Activated T-cell treated with anti-CD3 and anti-CD28 coated beads, Interleukin-2, amount 50 U/mL, for 4 hours (primary cell): ENCODE measurements at regions not wholly inside any gene's neighbourhood (a gene's known extent, or its start where the extent isn't known, plus 50 kb on each side); places are given as distances from the start of the nearest gene placed in this dataset.

Experiments used
- ATAC-seq, 2 donors: fragments of 200-7000 bp; cut with Tn5 transposase; one replicate each; pipeline ENCODE4 v1.10.0; 2021
- DNase-seq: peaks from one replicate; pipeline ENCODE4 v3.0.0-alpha.2; 2020
- H3K27me3 Mint-ChIP-seq: one replicate; pipeline ENCODE4 v1.8.0; 2021; ENCODE audit warnings: low read depth, mixed read lengths
- H3K36me3 Mint-ChIP-seq: one replicate; pipeline ENCODE4 v1.8.0; 2022; ENCODE audit warnings: mixed read lengths; ENCODE audit not compliant: insufficient read depth
- H3K4me1 Mint-ChIP-seq: one replicate; pipeline ENCODE4 v1.8.0; 2021; ENCODE audit warnings: low read depth, mixed read lengths
- H3K4me3 Mint-ChIP-seq: one replicate; pipeline ENCODE4 v1.8.0; 2021; ENCODE audit warnings: mild to moderate bottlenecking, moderate library complexity, mixed read lengths
- H3K9me3 Mint-ChIP-seq: one replicate; pipeline ENCODE4 v1.8.0; 2021; ENCODE audit warnings: mixed read lengths

GRCh38 chr6:154591234-154591633 lies 80.7 kb upstream of the CNKSR3 start:
- Mint-ChIP-seq H3K4me1 (no peaks in the 10 kb centered on the region), H3K36me3 (no peaks in the 10 kb centered on the region), H3K27me3 (no peaks in the 10 kb centered on the region), H3K4me3 (no peak overlapping the region), H3K9me3 (no peaks in the 10 kb centered on the region)
- ATAC-seq, result no peak
- DNase-seq, result no peak

- Mint-ChIP-seq H3K9me3 (no peaks in the 10 kb centered on the region), H3K27me3 (no peaks in the 10 kb centered on the region), H3K4me3 (no peak overlapping the region), H3K36me3 (no peaks in the 10 kb centered on the region), H3K4me1 (no peaks in the 10 kb centered on the region)
- DNase-seq (no peak), ATAC-seq (no peak)
These were observed 81.8 kb upstream of the CNKSR3 start for GRCh38 chr6:154592199-154592860.

GRCh38 chr6:154593122-154593521 lies 82.6 kb upstream of the CNKSR3 start:
- Mint-ChIP-seq H3K4me1 (no peaks in the 10 kb centered on the region), H3K4me3 (no peak overlapping the region), H3K27me3 (no peaks in the 10 kb centered on the region), H3K36me3 (no peaks in the 10 kb centered on the region), H3K9me3 (no peaks in the 10 kb centered on the region)
- no peak for DNase-seq
- no peak for ATAC-seq

- Mint-ChIP-seq H3K27me3 (no peaks in the 10 kb centered on the region), H3K4me3 (no peak overlapping the region), H3K4me1 (no peaks in the 10 kb centered on the region), H3K9me3 (no peaks in the 10 kb centered on the region), H3K36me3 (no peaks in the 10 kb centered on the region)
- ATAC-seq (no peak), DNase-seq (no peak)
These were observed 84.2 kb upstream of the CNKSR3 start for GRCh38 chr6:154594496-154595198.

GRCh38 chr6:154595538-154595937 lies 85.1 kb upstream of the CNKSR3 start:
- H3K4me1 Mint-ChIP-seq, result no peaks in the 10 kb centered on the region
- no peaks in the 10 kb centered on the region for H3K27me3 Mint-ChIP-seq
- no peaks in the 10 kb centered on the region for H3K36me3 Mint-ChIP-seq
- ATAC-seq (no peak), DNase-seq (no peak)
- H3K9me3 Mint-ChIP-seq, result no peaks in the 10 kb centered on the region
- no peak overlapping the region for H3K4me3 Mint-ChIP-seq

GRCh38 chr6:154596009-154596408 lies 85.5 kb upstream of the CNKSR3 start:
- no peaks in the 10 kb centered on the region for H3K4me1 Mint-ChIP-seq
- H3K36me3 Mint-ChIP-seq, result no peaks in the 10 kb centered on the region
- DNase-seq (no peak), ATAC-seq (no peak)
- no peaks in the 10 kb centered on the region for H3K27me3 Mint-ChIP-seq
- H3K4me3 Mint-ChIP-seq, result no peak overlapping the region
- H3K9me3 Mint-ChIP-seq, result no peaks in the 10 kb centered on the region

- Mint-ChIP-seq H3K9me3 (no peaks in the 10 kb centered on the region), H3K36me3 (no peaks in the 10 kb centered on the region), H3K27me3 (no peaks in the 10 kb centered on the region), H3K4me1 (no peaks in the 10 kb centered on the region), H3K4me3 (no peak overlapping the region)
- DNase-seq (no peak), ATAC-seq (no peak)
These were observed 86.2 kb upstream of the CNKSR3 start for GRCh38 chr6:154596701-154597100.

GRCh38 chr6:154598399-154598798 lies 87.9 kb upstream of the CNKSR3 start:
- Mint-ChIP-seq H3K36me3 (no peaks in the 10 kb centered on the region), H3K27me3 (no peaks in the 10 kb centered on the region), H3K9me3 (no peaks in the 10 kb centered on the region), H3K4me1 (no peaks in the 10 kb centered on the region), H3K4me3 (no peak overlapping the region)
- ATAC-seq, result no peak
- DNase-seq, result no peak

- DNase-seq, result no peak
- no peak overlapping the region for H3K4me3 Mint-ChIP-seq
- H3K27me3 Mint-ChIP-seq, result peaks cover 5% of the 10 kb centered on the region
- H3K4me1 Mint-ChIP-seq, result peaks cover 28% of the 10 kb centered on the region
- ATAC-seq, result no peak
- H3K9me3 Mint-ChIP-seq, result no peaks in the 10 kb centered on the region
- no peaks in the 10 kb centered on the region for H3K36me3 Mint-ChIP-seq
These were observed 91.8 kb upstream of the CNKSR3 start for GRCh38 chr6:154602296-154602695.

- H3K27me3 Mint-ChIP-seq, result peaks cover 5% of the 10 kb centered on the region
- no peak overlapping the region for H3K4me3 Mint-ChIP-seq
- no peaks in the 10 kb centered on the region for H3K9me3 Mint-ChIP-seq
- H3K4me1 Mint-ChIP-seq, result peaks cover 32% of the 10 kb centered on the region
- ATAC-seq (no peak), DNase-seq (no peak)
- H3K36me3 Mint-ChIP-seq, result no peaks in the 10 kb centered on the region
These were observed 92.2 kb upstream of the CNKSR3 start for GRCh38 chr6:154602708-154603107.

GRCh38 chr6:154604119-154604518 lies 93.6 kb upstream of the CNKSR3 start:
- no peaks in the 10 kb centered on the region for H3K36me3 Mint-ChIP-seq
- ATAC-seq (no peak), DNase-seq (no peak)
- H3K4me3 Mint-ChIP-seq, result no peak overlapping the region
- peaks cover 5% of the 10 kb centered on the region for H3K27me3 Mint-ChIP-seq
- H3K9me3 Mint-ChIP-seq, result no peaks in the 10 kb centered on the region
- peaks cover 39% of the 10 kb centered on the region for H3K4me1 Mint-ChIP-seq

- Mint-ChIP-seq H3K36me3 (no peaks in the 10 kb centered on the region), H3K4me3 (peak overlapping the region; percentile 51), H3K4me1 (peaks cover 39% of the 10 kb centered on the region), H3K9me3 (no peaks in the 10 kb centered on the region), H3K27me3 (peaks cover 5% of the 10 kb centered on the region)
- ATAC-seq, result peak; percentile 36 to 42
- peak; percentile 29 for DNase-seq
These were observed 94.8 kb upstream of the CNKSR3 start for GRCh38 chr6:154605178-154605881.

- no peaks in the 10 kb centered on the region for H3K36me3 Mint-ChIP-seq
- no peak for DNase-seq
- peaks cover 41% of the 10 kb centered on the region for H3K4me1 Mint-ChIP-seq
- peaks cover 5% of the 10 kb centered on the region for H3K27me3 Mint-ChIP-seq
- ATAC-seq, result peak in 1 of 2 donors; percentile 2
- H3K9me3 Mint-ChIP-seq, result no peaks in the 10 kb centered on the region
- H3K4me3 Mint-ChIP-seq, result peak overlapping the region; percentile 51
These were observed 95.4 kb upstream of the CNKSR3 start for GRCh38 chr6:154605882-154606370.

- H3K9me3 Mint-ChIP-seq, result no peaks in the 10 kb centered on the region
- H3K4me3 Mint-ChIP-seq, result peak overlapping the region; percentile 51
- H3K27me3 Mint-ChIP-seq, result peaks cover 5% of the 10 kb centered on the region
- peaks cover 46% of the 10 kb centered on the region for H3K4me1 Mint-ChIP-seq
- DNase-seq, result peak; percentile 82
- peak; percentile 91 to 93 for ATAC-seq
- H3K36me3 Mint-ChIP-seq, result no peaks in the 10 kb centered on the region
These were observed 96.0 kb upstream of the CNKSR3 start for GRCh38 chr6:154606457-154606856.
